Spinal cord (tissue), 9 donors: ENCODE measurements at regions not wholly inside any gene's neighbourhood (a gene's known extent, or its start where the extent isn't known, plus 50 kb on each side); places are given as distances from the start of the nearest gene placed in this dataset.
A peak's percentile ranks its signal among the peaks of the same experiment; 100 is the strongest.

Experiments
- DNase-seq, 6 donors: peaks; one replicate each; pipeline versions ENCODE4 v3.0.0 to v3.0.0-alpha.2; 2013 to 2015; ENCODE audit warnings: low spot score in 6 of 6, low read depth in 4 of 6
- H3K27ac ChIP-seq: one replicate; pipeline ENCODE4 v1.5.1; 2013; ENCODE audit warnings: low read depth, low read length, control low read depth
- H3K27me3 ChIP-seq: one replicate; pipeline ENCODE4 v1.6.1; 2013; ENCODE audit warnings: low read length; ENCODE audit not compliant: control insufficient read depth, insufficient read depth
- H3K36me3 ChIP-seq: one replicate; pipeline ENCODE4 v1.6.1; 2013; ENCODE audit warnings: low read length; ENCODE audit not compliant: control insufficient read depth, insufficient read depth
- H3K4me1 ChIP-seq: one replicate; pipeline ENCODE4 v1.6.1; 2013; ENCODE audit warnings: low read length; ENCODE audit not compliant: control insufficient read depth, insufficient read depth
- H3K4me3 ChIP-seq: one replicate; pipeline ENCODE4 v1.5.1; 2013; ENCODE audit warnings: low read depth, low read length, control low read depth
- H3K9me3 ChIP-seq: one replicate; pipeline ENCODE4 v1.6.1; 2013; ENCODE audit warnings: low read length; ENCODE audit not compliant: control insufficient read depth, insufficient read depth
- WGBS: methylation state at CpG from one replicate; pipeline ENCODE4 v1.1.5; 2013; ENCODE audit warnings: missing lambda C conversion rate; ENCODE audit not compliant: insufficient coverage; 5-methylcytosine and 5-hydroxymethylcytosine counted together
- donor health status: healthy.

GRCh38 chr2:223386189-223386588 is 216.0 kb downstream of the SCG2 start:
- no peak overlapping the region for H3K27ac ChIP-seq

GRCh38 chr2:223386984-223387383 is 215.2 kb downstream of the SCG2 start:
- Histone ChIP-seq H3K36me3 (no peaks in the 10 kb centered on the region), H3K27me3 (no peaks in the 10 kb centered on the region), H3K27ac (no peak overlapping the region), H3K4me3 (no peak overlapping the region), H3K4me1 (no peaks in the 10 kb centered on the region), H3K9me3 (no peaks in the 10 kb centered on the region)
- WGBS, result no CpG with 5 or more reads among the region's 4 CpGs
- no peak for DNase-seq

More at GRCh38 chr2:223386189-223386588, 216.0 kb downstream of the SCG2 start:
- Histone ChIP-seq H3K9me3 (no peaks in the 10 kb centered on the region), H3K4me1 (no peaks in the 10 kb centered on the region), H3K27me3 (no peaks in the 10 kb centered on the region), H3K36me3 (no peaks in the 10 kb centered on the region), H3K4me3 (no peak overlapping the region)
- DNase-seq, result no peak

- no peak overlapping the region for H3K27ac ChIP-seq
- H3K27me3 ChIP-seq, result no peaks in the 10 kb centered on the region
- no peak overlapping the region for H3K4me3 ChIP-seq
- WGBS, result no CpG with 5 or more reads among the region's 5 CpGs
- no peaks in the 10 kb centered on the region for H3K4me1 ChIP-seq
- H3K36me3 ChIP-seq, result no peaks in the 10 kb centered on the region
- DNase-seq, result no peak
- H3K9me3 ChIP-seq, result no peaks in the 10 kb centered on the region
Observed at GRCh38 chr2:223389624-223390023, 212.5 kb downstream of the SCG2 start.

- Histone ChIP-seq H3K27me3 (no peaks in the 10 kb centered on the region), H3K27ac (no peak overlapping the region), H3K4me3 (no peak overlapping the region), H3K4me1 (no peaks in the 10 kb centered on the region), H3K36me3 (no peaks in the 10 kb centered on the region), H3K9me3 (no peaks in the 10 kb centered on the region)
- DNase-seq, result no peak
- WGBS, result no CpG with 5 or more reads among the region's 2 CpGs
Observed at GRCh38 chr2:223396993-223397392, 205.2 kb downstream of the SCG2 start.

GRCh38 chr2:223399357-223399957 is 202.7 kb downstream of the SCG2 start:
- no peaks in the 10 kb centered on the region for H3K4me1 ChIP-seq
- 78% methylated on average over 1 of the region's 3 CpGs for WGBS
- H3K27ac ChIP-seq, result no peak overlapping the region
- H3K9me3 ChIP-seq, result no peaks in the 10 kb centered on the region
- H3K27me3 ChIP-seq, result no peaks in the 10 kb centered on the region
- H3K36me3 ChIP-seq, result no peaks in the 10 kb centered on the region
- DNase-seq, result no peak
- H3K4me3 ChIP-seq, result no peak overlapping the region

GRCh38 chr2:223404616-223405015 is 197.5 kb downstream of the SCG2 start:
- Histone ChIP-seq H3K27ac (no peak overlapping the region), H3K9me3 (no peaks in the 10 kb centered on the region), H3K27me3 (no peaks in the 10 kb centered on the region), H3K4me1 (no peaks in the 10 kb centered on the region), H3K36me3 (no peaks in the 10 kb centered on the region), H3K4me3 (no peak overlapping the region)
- DNase-seq, result no peak
- no CpG with 5 or more reads among the region's 1 CpG for WGBS

- Histone ChIP-seq H3K36me3 (no peaks in the 10 kb centered on the region), H3K4me1 (no peaks in the 10 kb centered on the region), H3K9me3 (no peaks in the 10 kb centered on the region), H3K27ac (peak overlapping the region; percentile 13), H3K27me3 (no peaks in the 10 kb centered on the region), H3K4me3 (no peak overlapping the region)
- no CpG with 5 or more reads among the region's 2 CpGs for WGBS
- DNase-seq, result peak in 1 of 6 donors; percentile 42
Observed at GRCh38 chr2:223414646-223415045, 187.5 kb downstream of the SCG2 start.

GRCh38 chr2:223415071-223415470 is 187.1 kb downstream of the SCG2 start:
- Histone ChIP-seq H3K4me1 (no peaks in the 10 kb centered on the region), H3K36me3 (no peaks in the 10 kb centered on the region), H3K27ac (no peak overlapping the region), H3K4me3 (no peak overlapping the region), H3K27me3 (no peaks in the 10 kb centered on the region), H3K9me3 (no peaks in the 10 kb centered on the region)
- no peak for DNase-seq
- WGBS, result 83% methylated on average over 1 of the region's 1 CpG

- Histone ChIP-seq H3K4me1 (no peaks in the 10 kb centered on the region), H3K9me3 (no peaks in the 10 kb centered on the region), H3K36me3 (no peaks in the 10 kb centered on the region), H3K27ac (no peak overlapping the region), H3K27me3 (no peaks in the 10 kb centered on the region), H3K4me3 (no peak overlapping the region)
- peak in 1 of 6 donors; percentile 53 for DNase-seq
- WGBS, result 91% methylated on average over 4 of the region's 8 CpGs
Observed at GRCh38 chr2:223416815-223417610, 185.1 kb downstream of the SCG2 start.

GRCh38 chr2:223418131-223418530 is 184.0 kb downstream of the SCG2 start:
- peak overlapping the region; percentile 2 for H3K27ac ChIP-seq
- no peaks in the 10 kb centered on the region for H3K9me3 ChIP-seq
- H3K4me3 ChIP-seq, result no peak overlapping the region
- peak in 4 of 6 donors; percentile 44 to 68 (median 58) for DNase-seq
- H3K27me3 ChIP-seq, result no peaks in the 10 kb centered on the region
- H3K36me3 ChIP-seq, result no peaks in the 10 kb centered on the region
- no peaks in the 10 kb centered on the region for H3K4me1 ChIP-seq
- WGBS, result no CpG with 5 or more reads among the region's 6 CpGs
